Upper lobe of right lung (tissue), 1 donor: ENCODE measurements at regions not wholly inside any gene's neighbourhood (a gene's known extent, or its start where the extent isn't known, plus 50 kb on each side); places are given as distances from the start of the nearest gene placed in this dataset.

Source experiments
- ATAC-seq: fragments of 200-7000 bp; cut with Tn5 transposase; one replicate; pipeline ENCODE4 v1.9.1; 2020; ENCODE audit warnings: mild to moderate bottlenecking, moderate library complexity
- DNase-seq: peaks from one replicate; pipeline ENCODE4 v3.0.0-alpha.2; 2020
- H3K27ac ChIP-seq: fragments of 200-600 bp; one replicate; pipeline ENCODE4 v1.8.0; 2022
- H3K27me3 ChIP-seq: fragments of 200-600 bp; one replicate; pipeline ENCODE4 v1.8.0; 2022; ENCODE audit warnings: mild to moderate bottlenecking
- H3K36me3 ChIP-seq: fragments of 200-600 bp; one replicate; pipeline ENCODE4 v1.8.0; 2022
- H3K4me1 ChIP-seq: fragments of 200-600 bp; one replicate; pipeline ENCODE4 v1.8.0; 2022
- H3K4me3 ChIP-seq: fragments of 200-600 bp; one replicate; pipeline ENCODE4 v1.8.0; 2022; ENCODE audit warnings: mild to moderate bottlenecking
- H3K9me3 ChIP-seq: fragments of 200-600 bp; one replicate; pipeline ENCODE4 v1.8.0; 2022
- intact Hi-C: fragments of 100-400 bp; cut with DNase I; formaldehyde crosslinking; loops from one replicate; pipeline ENCODE4 v1.11.0; 2022
- TF ChIP-seq, protein P1 (sequence below): fragments of 200-600 bp; IDR thresholded peaks from one replicate; pipeline ENCODE4 v1.8.0; 2022; ENCODE audit warnings: antibody characterized with exemption
- donor health status: DM: no; HTN: yes; CAD: no; lungs with severe emphysema.

DNA sequence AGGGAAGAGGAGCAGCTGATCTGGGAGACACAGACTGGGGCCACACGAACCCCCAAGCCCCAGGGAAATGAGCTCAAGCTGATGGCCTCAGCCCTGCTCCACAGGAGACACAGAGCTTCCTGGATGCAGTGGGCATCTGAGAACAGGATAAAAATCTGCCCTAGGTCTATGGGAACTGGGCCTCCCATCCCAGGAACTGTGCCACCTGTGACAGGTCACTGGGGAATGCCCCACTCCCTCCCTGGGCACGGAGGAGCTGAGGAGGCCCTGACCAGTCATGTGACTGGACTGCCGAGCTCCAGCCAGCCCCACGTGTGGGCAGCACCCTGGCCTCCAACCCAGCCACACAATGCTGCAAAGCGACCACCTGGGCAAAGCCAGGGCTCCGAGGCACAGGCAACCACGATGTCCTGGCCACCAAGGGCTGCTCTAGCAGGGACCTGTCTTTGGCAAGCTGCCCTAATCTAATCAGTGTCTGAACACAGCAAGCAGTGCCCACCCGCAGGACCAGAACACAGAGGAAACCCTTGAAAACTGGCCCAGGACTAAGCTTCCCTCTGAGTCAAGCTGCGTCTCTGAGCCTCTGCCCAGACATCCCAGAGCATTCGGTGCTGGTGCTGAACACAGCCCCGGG lies 57.8 kb upstream of the ID2 start:
- H3K27ac ChIP-seq = no peak overlapping the region
- no peak overlapping the region for H3K4me3 ChIP-seq
- no peak for DNase-seq
- H3K36me3 ChIP-seq = no peaks in the 10 kb centered on the region
- H3K9me3 ChIP-seq = no peaks in the 10 kb centered on the region
- H3K27me3 ChIP-seq = no peaks in the 10 kb centered on the region
- ATAC-seq = peak; percentile 10
- TF ChIP-seq, protein P1, sequence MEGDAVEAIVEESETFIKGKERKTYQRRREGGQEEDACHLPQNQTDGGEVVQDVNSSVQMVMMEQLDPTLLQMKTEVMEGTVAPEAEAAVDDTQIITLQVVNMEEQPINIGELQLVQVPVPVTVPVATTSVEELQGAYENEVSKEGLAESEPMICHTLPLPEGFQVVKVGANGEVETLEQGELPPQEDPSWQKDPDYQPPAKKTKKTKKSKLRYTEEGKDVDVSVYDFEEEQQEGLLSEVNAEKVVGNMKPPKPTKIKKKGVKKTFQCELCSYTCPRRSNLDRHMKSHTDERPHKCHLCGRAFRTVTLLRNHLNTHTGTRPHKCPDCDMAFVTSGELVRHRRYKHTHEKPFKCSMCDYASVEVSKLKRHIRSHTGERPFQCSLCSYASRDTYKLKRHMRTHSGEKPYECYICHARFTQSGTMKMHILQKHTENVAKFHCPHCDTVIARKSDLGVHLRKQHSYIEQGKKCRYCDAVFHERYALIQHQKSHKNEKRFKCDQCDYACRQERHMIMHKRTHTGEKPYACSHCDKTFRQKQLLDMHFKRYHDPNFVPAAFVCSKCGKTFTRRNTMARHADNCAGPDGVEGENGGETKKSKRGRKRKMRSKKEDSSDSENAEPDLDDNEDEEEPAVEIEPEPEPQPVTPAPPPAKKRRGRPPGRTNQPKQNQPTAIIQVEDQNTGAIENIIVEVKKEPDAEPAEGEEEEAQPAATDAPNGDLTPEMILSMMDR = no peak
- no peaks in the 10 kb centered on the region for H3K4me1 ChIP-seq
- intact Hi-C loops = no loop called here

DNA sequence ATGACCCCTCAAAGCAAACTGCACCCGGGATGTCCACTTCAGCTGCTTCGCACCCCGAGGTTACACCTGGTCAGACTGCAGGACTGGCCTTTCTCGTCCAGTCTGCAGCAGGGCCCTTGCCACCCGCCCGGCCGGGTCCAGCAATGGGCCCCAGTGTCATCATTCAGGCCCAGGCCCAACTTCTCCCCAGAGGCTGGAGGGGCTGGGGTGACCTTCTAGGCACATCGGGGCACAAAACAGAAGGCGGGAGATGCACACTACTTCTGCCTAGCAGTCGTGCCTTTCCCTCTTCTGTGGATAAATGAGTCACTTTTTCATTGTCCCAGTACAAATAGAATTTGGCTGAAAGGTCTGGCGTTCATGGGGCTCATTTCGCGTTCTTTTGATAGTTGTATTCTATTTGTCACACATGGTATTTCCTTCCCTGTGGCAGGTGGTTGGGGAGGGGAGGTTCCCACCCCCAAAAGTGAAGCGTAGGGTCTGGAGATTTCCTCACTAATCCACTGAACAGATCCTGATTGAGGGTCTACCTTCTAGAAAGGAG lies 56.9 kb upstream of the ID2 start:
- DNase-seq (no peak), ATAC-seq (no peak)
- Histone ChIP-seq H3K4me3 (no peak overlapping the region), H3K4me1 (no peaks in the 10 kb centered on the region), H3K27ac (no peak overlapping the region), H3K27me3 (no peaks in the 10 kb centered on the region), H3K9me3 (no peaks in the 10 kb centered on the region), H3K36me3 (no peaks in the 10 kb centered on the region)
- intact Hi-C loops = no loop called here
- TF ChIP-seq, protein P1 = no peak

DNA sequence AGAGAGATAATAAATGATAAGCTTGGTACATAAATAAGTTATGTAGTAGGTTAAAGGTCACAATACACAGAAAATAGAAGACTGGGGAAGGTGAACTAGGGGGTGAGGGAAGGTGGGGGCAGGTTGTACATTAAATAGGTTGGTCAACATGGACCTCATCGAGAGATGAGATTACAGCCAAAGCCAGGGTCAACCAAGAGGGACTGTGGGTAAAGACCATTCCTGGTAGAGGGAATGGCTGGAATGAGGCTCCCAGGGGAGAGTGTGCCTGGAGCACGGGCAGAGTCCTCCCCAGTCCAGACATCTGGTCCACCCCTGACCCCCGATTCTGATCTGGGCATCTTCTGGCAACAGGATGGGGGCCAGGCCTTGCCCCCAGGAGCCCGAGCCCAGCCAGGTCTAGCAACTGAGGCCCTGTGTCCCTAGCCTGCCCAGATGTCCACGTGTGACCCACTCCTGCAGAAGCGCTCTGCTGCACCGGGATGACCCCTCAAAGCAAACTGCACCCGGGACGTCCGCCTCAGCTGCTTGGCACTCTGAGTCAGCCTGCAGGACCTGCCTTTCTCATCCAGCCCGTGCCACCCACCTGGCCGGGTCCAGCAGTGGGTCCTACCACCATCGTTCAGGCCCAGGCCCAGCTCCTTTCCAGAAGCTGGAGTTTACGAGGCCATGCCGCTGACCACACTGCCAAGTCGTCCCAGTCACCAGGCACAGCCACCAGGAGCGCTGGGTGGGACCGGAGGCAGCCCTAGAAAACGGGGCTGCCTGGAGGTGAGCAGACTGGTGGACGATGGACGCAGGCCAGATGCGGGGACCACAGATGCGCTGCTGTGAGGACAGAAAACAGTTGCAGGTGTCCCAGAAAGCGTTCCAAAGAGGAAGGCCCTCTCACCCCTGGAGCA lies 56.2 kb upstream of the ID2 start:
- intact Hi-C loops = no loop called here
- Histone ChIP-seq H3K27me3 (no peaks in the 10 kb centered on the region), H3K27ac (no peak overlapping the region), H3K4me1 (no peaks in the 10 kb centered on the region), H3K4me3 (no peak overlapping the region), H3K9me3 (no peaks in the 10 kb centered on the region), H3K36me3 (no peaks in the 10 kb centered on the region)
- TF ChIP-seq, protein P1 = no peak
- ATAC-seq = no peak
- DNase-seq = no peak

DNA sequence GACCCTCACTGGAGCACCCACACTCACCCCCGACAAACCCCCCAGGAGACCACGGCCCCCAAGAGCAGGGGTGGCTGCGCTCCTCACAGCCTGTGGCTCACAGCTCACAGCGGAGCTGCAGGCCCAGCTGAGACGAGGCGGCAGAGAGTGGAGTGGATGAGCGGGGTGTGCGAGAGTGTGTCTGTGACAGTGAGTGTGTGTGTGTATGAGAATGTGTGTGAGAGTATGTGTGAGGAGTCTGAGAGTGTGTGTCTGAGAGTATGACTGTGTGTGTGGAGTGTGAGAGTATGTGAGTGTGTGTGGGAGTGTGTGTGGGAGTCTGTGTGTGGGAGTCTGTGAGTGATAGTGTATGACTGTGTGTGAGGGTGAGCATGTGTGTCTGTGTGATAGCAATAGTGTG lies 55.3 kb upstream of the ID2 start:
- no peak overlapping the region for H3K4me3 ChIP-seq
- TF ChIP-seq, protein P1 = no peak
- ATAC-seq (no peak), DNase-seq (no peak)
- H3K27ac ChIP-seq = no peak overlapping the region
- no peaks in the 10 kb centered on the region for H3K4me1 ChIP-seq
- H3K36me3 ChIP-seq = no peaks in the 10 kb centered on the region
- H3K9me3 ChIP-seq = no peaks in the 10 kb centered on the region
- intact Hi-C loops = no loop called here
- no peaks in the 10 kb centered on the region for H3K27me3 ChIP-seq

DNA sequence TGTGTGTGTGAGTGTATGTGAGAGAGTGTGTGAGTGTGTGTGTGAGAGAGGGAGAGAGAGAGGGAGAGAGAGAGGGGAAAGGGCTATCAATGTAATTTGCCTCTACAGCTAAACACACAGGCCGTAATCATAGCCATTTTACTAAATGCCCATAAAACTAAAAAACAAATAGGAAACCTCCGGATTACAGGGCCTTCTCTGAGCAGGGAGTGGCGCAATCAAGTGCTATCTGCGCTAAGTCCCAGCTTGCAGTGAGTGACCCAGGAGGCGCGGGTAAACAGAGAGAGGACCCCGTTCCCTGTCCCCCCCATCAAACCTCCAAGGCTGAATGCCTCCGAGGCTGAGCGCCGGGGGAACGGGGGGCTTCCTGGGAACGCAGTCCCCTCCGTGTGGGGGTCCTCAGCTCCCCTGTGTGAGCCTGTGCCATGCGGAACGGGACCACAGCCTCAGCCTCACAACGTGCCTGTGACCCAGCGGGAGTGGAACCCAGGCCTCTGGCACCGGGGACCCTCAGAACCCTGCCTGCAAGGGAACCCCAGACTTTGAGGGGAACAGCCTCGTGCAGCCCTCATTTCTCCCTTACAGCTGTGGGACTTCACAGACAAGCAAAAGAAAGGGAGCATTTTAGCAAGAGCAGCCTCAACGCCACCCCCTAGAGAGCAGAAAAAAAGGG lies 54.7 kb upstream of the ID2 start:
- intact Hi-C loops = no loop called here
- Histone ChIP-seq H3K9me3 (no peaks in the 10 kb centered on the region), H3K36me3 (no peaks in the 10 kb centered on the region), H3K4me1 (no peaks in the 10 kb centered on the region), H3K27ac (no peak overlapping the region), H3K4me3 (no peak overlapping the region), H3K27me3 (no peaks in the 10 kb centered on the region)
- no peak for ATAC-seq
- no peak for DNase-seq
- TF ChIP-seq, protein P1 = no peak
